ENCODE measurements at regions not wholly inside any gene's neighbourhood (a gene's known extent, or its start where the extent isn't known, plus 50 kb on each side); places are given as distances from the start of the nearest gene placed in this dataset.
"Not testable (repeated sequence)": the region's sequence is repeated elsewhere in the genome, so short reads cannot be mapped to it uniquely, and the experiment has no call there.

DNA sequence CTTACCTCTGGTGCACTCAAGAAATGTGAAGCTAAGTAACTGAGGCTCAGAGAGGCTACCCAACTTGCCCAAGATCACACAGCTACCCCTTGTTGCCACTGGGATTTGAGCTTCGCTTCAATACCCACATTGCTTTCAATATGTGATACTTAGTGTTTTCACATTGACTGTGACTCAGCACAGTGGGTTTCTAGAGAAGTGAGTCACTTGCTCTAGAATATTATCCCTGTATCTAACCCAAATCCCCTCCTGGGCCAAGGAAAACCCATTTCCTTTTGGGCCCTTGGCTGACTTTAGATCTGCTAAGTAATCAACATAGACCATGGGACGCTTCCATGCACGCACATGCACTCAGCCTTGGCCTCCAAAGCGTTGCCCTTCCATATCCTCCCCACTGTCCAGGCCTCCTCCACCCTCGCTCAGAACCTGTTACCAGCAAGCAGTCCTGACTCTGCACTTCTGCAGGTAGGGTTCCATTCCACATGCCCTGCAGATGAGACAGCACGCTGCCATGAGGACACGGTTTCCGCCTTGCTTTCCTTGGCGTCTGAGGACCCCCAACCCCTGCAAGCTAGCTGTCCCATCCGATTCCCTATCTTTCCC, 87.7 kb upstream of the CHST15 start:
- DNase-seq (ENCODE audit: low read depth), result no peak

DNA sequence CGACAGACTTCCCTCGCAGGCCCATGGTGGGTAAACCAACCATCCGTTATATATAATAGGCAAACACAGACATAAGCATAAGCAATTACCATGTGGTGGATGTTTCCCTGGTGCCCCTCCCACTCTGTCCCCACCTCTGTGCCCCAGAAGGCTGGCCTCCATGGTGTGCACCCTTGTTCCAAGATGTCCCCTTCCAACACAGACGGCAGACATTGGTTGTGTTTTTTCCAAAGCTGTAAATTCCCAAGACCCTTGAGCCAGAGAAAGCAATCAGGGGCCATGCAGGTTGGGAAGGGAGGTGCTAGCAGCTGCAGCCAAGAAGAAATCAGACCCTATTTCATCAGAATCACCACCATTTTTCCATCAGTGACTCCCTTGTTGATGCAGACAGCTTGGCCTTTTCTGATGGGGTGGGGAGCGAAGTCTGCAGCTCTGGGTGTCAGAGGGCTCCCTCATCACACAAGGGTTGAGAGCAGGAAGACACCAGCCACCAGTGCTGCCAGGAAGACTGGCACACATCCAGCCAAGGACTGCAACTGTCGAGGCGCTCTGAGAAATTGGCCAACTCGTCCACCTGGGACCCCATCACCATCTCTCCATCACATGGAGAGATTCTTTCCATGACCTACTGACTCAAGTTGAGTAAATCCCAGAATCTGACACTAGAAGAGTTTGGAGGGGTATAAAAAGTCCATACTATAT, 86.8 kb upstream of the CHST15 start:
- DNase-seq (ENCODE audit: low read depth), result no peak

DNA sequence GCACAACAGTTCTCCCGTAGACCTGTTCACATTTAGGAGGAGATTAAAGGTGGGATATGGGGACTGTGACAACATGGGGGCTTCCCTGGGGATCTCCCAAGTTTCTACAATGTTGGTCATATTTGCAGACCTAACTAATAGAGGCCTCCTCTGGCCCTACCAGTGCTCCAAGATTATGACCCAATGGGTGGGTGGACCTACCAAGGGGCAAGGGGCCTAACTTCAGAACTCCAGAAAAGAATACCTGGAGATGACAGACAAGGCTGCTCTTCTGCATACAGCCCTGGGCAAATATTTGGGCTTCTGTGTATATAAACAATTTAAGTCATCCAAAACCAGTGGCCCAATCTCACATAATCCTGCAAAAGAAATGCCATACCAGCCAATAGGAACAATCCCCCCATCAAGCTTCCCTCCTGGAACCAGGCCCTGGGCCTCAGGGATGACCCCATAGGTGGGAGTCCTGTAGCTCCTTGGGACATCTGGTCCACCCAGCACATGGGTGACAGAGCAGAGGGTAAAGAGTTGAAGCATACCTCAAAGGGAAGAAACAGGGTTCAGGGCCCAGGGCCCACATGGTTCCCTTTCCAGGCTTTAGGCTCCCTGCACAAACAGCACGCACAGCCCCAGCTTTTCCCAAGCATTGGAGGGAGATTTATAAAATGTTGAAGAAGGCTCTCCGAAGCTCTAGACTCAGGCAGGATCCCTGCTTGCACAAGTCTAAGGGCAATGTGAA, 86.1 kb upstream of the CHST15 start:
- DNase-seq (ENCODE audit: low read depth), result no peak

DNA sequence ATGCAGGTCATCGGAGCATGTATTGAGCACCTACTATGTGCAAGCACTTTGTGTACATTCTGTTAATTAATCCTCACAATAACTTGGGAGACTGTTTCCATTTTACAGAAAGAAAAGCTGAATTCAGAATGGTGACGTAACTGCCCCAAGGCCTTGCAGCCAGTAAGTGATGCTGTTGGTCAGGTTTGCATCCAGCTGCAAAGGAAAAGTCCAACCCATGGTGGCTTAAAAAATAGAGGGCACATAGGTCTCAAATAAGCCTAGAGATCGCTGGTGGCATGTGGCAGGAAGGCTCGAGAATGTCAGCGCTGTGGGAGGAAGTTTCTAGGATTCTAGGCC, 83.8 kb upstream of the CHST15 start:
- DNase-seq (ENCODE audit: low read depth), result no peak

DNA sequence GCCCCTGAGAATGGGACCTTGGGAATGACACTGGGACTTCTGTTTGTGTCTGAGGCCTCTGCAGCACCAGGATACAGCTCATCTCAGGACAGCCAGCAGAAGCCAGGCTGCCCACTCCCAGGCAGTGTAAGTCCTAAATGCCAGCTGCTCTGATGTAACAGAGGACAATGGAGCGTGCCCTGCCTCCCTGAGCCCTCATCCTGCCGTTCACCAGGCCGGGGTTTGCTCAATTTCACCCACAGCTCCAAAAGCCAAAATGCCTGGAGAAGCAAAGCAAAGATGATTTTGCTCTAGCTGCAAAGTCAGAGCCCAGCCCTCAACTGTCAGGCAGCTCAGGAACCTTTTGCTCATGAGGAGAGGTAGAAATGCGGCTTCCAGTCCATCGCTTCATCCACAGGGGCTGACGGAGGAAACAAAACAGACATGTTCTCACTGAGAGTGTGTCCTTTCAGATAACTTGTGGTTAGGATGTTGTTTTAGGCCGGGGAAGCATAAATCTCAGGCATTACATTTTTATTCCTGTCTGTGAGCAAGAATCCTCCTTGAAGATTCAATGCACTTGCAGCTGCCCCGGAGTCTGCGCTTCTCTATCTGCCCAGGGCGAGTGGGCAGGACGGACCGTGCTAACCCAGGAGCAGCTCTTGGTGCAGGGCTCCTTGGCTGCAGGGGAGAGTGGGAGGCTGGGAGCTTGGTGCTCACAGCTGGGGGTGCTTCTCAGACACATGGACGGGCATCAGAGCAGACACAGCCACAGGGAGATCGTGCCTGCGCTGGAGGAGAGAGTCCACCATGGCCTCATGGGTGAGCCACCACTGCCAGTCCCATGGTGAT, 83.2 kb upstream of the CHST15 start:
- DNase-seq (ENCODE audit: low read depth), result no peak

DNA sequence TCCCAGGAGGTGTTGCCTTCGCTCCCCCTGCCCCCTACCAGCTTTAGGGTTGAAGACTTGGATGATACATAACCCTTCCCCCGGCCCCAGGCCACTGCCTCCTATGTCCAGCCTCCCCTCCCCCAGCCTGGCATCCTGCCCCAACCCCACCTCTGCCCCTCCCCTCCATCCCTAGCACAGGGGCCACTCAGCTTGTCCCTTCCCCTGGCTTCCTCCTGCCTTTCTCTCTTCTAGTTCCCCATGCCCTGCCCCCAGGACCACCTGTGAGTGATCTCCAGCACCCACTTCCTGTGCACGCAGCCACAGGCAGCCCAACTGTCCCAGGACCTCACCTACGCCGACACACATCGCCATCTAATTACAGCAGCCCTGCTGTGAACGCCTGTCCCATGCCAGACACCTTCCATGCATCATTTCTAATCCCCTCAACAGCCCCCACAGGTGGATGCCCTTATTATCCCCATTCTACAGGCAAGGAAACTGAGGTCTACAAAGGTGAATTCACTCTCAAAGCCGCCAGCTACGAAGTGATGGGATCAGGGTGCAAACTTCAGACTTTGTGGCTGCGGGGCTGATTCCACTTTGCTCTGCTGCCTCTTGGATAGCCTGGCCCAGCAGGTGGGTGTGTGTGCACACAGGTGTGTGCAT, 82.4 kb upstream of the CHST15 start:
- no peak for DNase-seq (ENCODE audit: low read depth)

DNA sequence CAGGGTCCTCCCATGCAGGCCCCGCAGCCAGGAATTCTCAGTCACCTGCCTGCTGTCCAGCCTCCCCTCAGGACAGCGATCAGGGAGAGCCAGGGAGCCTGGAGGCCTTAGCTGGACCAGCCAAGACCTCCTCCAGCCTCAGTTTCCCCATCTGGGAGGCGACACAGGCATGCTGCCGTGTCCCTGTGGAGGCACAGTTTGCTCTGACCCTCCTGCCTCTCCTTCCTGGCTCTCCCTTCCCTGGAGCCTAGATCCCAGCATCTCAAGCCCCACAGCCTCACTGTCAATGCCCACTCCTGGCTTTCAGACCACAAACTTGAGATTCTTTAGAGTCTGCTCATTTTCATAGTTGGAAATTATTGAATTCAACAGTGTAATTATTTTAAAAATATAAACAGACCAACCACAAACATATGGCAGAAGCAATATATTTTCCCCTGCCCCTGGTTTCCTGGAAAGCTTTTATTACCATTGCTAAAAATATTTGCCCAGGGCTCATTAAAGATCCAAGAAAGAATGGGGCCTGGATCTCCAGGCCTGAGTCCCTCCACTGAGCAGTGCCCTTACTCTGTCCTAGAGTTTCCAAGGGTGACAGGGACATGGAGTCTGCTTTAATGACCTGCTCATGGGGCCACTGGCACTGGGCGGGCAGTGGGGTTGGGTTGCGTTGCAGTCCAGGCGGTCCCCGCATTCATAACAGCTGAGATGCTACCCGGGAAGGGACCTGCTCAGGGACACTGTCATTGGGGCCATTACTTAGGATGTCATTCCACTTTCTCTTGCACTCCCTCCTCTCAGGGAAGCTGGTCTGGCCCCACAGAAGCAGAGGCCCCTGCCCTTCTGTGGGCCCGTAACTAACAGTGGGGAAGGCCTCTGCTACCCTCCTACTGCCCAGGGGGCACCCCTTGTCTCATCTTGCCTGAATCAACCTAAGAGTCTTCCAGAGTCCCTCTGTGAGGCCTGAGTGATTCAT, 81.6 kb upstream of the CHST15 start:
- no peak for DNase-seq (ENCODE audit: low read depth)

DNA sequence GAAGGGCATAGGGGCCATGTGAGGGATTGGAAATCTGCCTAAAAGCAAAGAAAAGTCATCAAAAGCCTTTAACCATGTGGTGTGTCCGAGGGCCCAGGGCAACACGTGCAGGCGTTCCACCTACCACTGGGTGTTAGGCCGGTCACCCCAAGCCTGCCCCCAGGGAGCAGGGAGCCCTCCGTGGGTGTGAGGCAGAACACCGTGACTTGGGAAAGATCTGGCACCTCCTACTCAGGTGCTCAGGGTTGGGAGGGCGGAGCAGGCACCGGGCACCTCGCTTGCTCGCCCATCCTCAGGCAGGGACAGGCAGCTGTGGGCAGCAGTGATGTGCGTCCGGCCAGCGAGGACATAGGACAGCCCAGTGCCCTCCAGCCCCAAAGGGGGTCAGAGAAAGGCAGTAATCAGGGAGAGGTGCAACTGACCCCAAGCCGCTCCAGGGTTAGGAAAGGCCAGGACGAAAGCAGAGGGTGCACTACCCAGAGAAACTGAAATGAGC, 80.7 kb upstream of the CHST15 start:
- DNase-seq (ENCODE audit: low read depth), result no peak

DNA sequence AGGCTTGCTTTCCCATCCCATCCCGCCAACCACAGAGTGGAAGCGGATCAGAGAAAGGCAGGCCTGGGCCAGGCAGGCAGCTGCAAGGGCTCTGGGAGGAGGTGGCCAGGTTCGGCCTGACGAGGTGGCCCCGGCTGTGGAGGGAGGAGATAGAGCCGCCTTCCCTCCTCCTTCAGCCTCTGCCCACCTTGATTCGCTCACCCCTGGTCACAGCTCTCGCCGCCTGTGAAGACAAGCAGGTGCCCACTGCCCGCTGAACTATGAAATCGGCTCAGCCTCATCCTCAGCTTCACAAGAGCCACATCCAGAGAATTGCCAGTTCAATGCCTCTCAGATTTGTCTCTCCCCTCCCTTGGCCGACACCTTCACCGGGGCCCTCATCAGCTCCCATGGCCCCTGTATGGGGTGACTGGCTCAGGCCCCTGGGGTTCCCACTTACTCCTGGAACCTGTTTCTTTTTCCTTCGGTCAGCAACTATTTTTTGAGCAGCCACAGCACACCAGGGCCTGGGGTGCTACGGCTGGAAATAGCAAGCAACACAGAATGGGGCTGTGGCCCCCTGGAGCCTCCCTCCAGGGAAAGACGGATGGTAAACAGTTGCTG, 80.0 kb upstream of the CHST15 start:
- DNase-seq (ENCODE audit: low read depth), result no peak

DNA sequence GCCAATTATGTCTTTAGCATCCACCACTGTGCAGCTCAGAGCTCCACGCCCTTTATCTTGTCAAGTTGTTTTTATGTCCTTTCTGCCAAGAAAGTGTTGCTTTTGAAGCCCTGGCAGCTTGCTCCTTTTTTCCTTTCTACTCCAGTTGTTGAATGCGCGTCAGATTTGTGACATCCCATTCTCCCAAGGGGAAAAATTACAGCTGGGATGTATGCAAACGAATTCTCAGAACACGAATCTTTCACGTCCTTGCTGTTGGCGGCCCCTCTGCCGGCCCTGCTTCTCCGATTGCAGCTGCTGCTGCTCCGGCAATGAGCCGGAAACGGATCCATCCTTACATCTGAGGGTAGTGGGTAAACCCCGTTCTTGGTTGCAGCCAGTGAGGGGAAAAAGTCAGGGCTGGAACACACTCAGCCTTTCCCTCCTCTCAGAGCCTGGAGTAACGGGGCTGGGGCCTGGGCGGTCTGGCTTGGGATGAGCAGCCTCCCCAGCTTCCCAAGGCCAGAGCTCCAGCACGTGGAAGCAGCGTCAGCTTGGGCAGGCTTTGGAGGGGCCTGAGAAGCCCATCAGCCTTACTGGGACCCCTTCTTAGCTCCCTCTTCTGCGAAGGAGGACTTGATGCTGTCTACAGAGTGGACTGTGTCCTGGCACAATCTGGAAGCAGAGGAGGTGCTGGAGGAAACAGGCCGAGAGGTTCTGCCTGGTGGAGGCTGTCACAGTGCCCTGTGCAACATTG, 79.0 kb upstream of the CHST15 start:
- DNase-seq (ENCODE audit: low read depth), result no peak

DNA sequence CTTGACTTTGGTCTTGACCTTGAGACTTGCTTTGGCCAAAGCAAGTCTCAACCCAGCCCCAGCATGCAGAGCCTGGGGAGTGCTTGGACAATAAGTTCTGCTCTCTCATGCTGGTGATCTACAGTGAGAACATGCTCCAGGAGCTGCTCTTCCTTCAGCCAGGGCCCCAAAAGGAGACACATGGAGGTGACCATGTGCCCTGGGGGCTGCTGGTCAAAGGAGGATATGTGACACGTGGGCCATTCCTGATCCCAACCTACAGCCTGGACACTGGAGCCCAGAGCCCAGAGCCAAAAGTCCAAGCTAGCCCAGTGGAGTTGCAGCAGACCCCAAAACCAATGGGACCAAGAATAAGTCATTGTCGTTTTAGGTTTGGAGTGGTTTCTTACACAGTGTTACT, 78.2 kb upstream of the CHST15 start:
- no peak for DNase-seq (ENCODE audit: low read depth)

DNA sequence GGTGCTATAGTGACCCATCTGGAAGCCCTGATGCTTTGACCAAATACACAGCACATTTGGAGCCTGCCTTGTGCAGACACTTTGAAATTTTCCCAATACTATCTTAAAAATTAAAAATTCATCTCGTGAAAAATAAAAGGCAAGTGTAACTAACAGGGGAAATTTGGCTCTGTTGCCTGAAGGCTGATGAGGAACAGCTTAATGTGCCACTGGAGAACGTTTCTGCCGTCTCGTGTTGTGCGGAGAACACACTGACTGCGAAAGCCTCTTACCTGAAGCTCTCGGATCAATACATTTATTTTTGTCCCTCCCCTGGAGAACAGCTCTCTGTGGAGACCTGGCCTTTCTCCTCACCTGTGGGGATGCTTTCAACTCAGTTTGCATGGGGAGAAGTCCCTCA, 77.2 kb upstream of the CHST15 start:
- DNase-seq (ENCODE audit: low read depth), result no peak

DNA sequence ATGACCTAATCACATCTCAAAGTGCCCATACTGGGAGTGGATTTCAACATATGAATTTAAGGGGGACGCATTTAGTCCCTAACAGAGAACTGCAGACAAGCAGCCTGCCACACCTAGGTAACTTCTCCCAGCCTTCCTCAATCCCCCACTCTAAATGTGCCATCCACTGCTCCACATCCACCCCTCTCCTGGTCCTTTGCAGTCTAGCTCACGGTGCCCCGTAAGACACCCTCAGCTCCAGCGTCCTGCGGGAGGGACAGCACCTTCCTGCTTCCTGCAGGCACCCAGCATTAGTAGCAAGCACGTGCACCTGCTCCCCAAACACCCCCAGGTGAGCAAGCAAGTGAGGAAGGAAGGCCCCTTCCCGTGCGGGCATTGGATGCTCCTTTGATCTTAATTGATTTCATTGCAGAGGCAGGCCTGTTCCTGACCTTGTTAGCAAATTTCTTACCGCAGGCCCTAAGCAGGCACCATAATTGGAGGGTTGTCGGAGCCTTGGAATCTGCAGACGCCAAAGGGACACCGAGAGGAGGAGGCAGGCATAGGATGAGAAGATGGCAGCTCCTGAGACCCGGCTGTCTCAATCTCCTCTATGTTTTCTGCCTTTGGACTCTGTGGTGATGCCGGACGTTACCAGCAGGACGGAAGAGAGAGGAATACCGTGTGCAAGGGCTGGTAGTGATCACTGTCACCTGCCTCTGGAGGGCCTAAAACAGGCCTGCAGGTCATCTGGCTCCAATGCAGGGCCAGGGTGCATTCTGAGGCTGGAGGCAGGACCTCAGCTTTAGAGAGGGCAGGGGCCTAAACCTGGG, 75.8 kb upstream of the CHST15 start:
- no peak for DNase-seq (ENCODE audit: low read depth)

DNA sequence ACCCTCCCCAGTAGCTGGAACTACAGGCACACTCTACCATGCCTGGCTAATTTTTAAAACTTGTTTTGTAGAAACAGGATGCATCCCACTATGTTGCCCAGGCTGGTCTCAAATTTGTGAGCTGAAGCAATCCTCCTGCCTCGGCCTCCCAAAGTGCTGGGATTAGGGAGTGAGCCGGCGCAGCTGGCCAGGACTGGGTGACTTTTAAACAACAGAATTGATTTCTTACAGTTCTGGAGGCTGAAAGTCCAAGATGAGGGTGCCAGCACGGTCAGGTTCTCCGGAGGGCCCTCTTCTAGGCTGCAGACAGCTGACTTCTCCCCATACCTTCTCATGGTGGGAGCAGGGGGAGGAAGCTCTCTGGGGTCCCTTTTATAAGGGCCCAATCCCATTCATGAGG, 75.2 kb upstream of the CHST15 start:
- DNase-seq (ENCODE audit: low read depth), result no peak

DNA sequence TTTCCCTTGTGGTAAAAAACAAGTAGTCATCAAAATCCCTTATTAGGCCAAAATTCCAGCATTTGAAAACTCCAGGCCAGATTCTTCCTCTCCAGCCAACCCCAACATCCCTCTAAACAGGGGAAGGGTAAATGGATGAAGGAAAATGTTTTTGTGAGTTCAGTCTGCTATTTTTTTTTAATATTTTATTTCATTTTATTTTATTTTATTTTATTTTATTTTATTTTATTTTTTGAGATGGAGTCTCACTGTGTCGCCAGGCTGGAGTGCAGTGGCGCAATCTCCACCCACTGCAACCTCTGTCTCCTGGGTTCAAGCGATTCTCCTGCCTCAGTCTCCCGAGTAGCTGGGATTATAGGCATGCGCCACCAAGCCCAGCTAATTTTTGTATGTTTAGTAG, 74.5 kb upstream of the CHST15 start:
- DNase-seq (ENCODE audit: low read depth), result not testable (repeated sequence)

DNA sequence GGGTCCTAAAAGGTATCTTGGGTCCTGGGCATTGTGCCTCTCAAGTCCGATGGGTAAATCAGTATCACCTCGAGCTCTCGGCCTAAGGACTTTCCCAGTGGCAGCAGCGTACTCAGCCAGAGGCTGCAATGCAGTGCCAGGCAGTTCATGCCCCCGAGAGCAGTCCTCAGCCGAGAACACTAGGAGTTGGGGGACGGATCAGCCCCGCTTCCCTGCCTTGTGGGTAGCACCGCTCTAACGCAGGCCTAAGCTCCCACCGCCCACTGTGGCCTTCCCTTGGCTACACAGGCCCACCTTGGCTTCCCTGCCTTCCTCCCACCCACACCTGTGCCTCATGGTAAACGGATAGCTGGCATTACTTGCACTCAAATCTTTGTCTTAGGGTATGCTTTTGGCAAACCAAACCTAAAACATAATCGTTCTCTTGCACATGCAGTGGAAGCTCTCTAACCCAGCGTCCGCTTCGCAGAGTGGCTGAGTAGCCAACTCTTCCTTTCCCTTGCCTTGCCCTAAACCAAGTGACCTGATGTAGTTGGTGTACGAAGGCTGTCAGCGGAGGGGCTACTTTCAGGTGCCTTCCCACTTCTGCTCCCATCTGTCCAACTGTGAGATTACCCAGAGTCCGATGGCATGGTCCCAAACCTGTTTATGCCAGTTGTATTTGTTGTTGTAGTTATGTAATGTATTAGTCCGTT, 73.2 kb upstream of the CHST15 start:
- no peak for DNase-seq (ENCODE audit: low read depth)

DNA sequence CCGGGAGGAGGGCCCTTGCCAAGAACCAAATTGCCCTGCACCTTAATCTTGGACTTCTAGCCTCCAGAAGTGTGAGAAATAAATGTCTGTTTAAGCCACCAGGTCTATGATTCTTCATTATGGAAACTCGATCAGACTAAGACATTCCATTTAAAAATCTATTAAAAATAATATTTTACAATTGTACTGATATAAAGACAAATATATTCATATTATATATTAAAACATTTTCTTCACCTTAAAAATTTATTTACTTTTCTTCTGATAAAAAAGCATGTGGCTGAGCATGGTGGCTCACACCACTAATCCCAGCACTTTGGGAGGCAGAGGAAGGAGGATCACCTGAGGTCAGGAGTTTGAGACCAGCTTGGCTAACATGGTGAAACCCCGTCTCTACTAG, 72.4 kb upstream of the CHST15 start:
- no peak for DNase-seq (ENCODE audit: low read depth)

DNA sequence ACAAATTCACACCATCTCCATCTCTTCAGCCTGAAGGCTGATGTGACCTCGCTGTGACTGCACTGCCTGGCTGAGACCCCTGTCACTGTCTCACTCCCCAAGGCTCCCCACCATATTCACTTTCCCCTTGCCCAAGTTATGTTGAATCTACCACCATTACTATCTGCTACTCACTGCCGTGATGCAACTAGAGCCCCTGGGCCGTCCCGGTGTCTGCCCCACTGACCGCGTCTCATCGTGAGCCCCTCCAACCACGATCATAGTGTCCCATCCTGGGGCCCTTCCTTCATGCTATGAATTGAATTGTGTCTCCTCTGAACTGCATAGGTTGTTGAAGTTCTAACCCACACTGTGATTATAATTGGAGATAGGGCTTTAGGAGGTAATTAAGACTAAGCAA, 71.9 kb upstream of the CHST15 start:
- DNase-seq (ENCODE audit: low read depth), result no peak
